H9 (cell line): ENCODE measurements at regions not wholly inside any gene's neighbourhood (a gene's known extent, or its start where the extent isn't known, plus 50 kb on each side); places are given as distances from the start of the nearest gene placed in this dataset.

Experiments used
- DNase-seq: peaks from one replicate; pipeline ENCODE4 v3.0.0-alpha.2; 2017
- H2AFZ ChIP-seq: one replicate; pipeline ENCODE4 v1.6.1; 2013; ENCODE audit warnings: mild to moderate bottlenecking, low read length, control low read depth, moderate library complexity
- H2AK5ac ChIP-seq: 2 replicates; pipeline ENCODE4 v1.6.1; 2013; ENCODE audit warnings: low read length, control low read depth, mixed read lengths; ENCODE audit not compliant: insufficient read length
- H2BK120ac ChIP-seq: one replicate; pipeline ENCODE4 v1.6.1; 2013; ENCODE audit warnings: low read depth, mild to moderate bottlenecking, low read length, control low read depth, inconsistent platforms; ENCODE audit not compliant: poor library complexity, severe bottlenecking
- H2BK12ac ChIP-seq: 2 replicates; pipeline ENCODE4 v1.6.1; 2013; ENCODE audit warnings: low read length, control low read depth, mixed read lengths, low read depth; ENCODE audit not compliant: insufficient read length
- H2BK15ac ChIP-seq: 2 replicates; pipeline ENCODE4 v1.6.1; 2013; ENCODE audit warnings: low read depth, low read length, control low read depth
- H2BK20ac ChIP-seq: one replicate; pipeline ENCODE4 v1.6.1; 2013; ENCODE audit warnings: low read depth, mild to moderate bottlenecking, low read length, control low read depth, inconsistent platforms; ENCODE audit not compliant: poor library complexity, severe bottlenecking
- H2BK5ac ChIP-seq: 2 replicates; pipeline ENCODE4 v1.6.1; 2013; ENCODE audit warnings: low read length, control low read depth, mixed read lengths; ENCODE audit not compliant: insufficient read length
- H3K14ac ChIP-seq: 2 replicates; pipeline ENCODE4 v1.6.1; 2013; ENCODE audit warnings: low read length, control low read depth; ENCODE audit not compliant: insufficient read depth
- H3K18ac ChIP-seq: 2 replicates; pipeline ENCODE4 v1.6.1; 2013; ENCODE audit warnings: low read depth, mild to moderate bottlenecking, mixed read lengths, low read length, control low read depth; ENCODE audit not compliant: insufficient read length
- H3K23ac ChIP-seq: 2 replicates; pipeline ENCODE4 v1.6.1; 2013; ENCODE audit warnings: low read length, control low read depth, mixed read lengths, low read depth; ENCODE audit not compliant: insufficient read length
- H3K23me2 ChIP-seq: 2 replicates; pipeline ENCODE4 v1.6.1; 2013; ENCODE audit warnings: low read depth, mild to moderate bottlenecking, mixed read lengths, low read length, control low read depth; ENCODE audit not compliant: insufficient read length, poor library complexity, severe bottlenecking
- H3K27ac ChIP-seq: 2 replicates; pipeline ENCODE4 v1.5.1; 2013; ENCODE audit warnings: low read length, control low read depth, mixed read lengths, low read depth; ENCODE audit not compliant: insufficient read length
- H3K27me3 ChIP-seq: 2 replicates; pipeline ENCODE4 v1.6.1; 2013; ENCODE audit warnings: low read length, control low read depth, inconsistent platforms; ENCODE audit not compliant: insufficient read depth
- H3K4ac ChIP-seq: 2 replicates; pipeline ENCODE4 v1.6.1; 2013; ENCODE audit warnings: low read depth, mild to moderate bottlenecking, control low read depth, inconsistent platforms, low read length, moderate library complexity
- H3K4me1 ChIP-seq: 2 replicates; pipeline ENCODE4 v1.6.1; 2013; ENCODE audit warnings: low read length, control low read depth, inconsistent platforms; ENCODE audit not compliant: insufficient read depth
- H3K4me2 ChIP-seq: 2 replicates; pipeline ENCODE4 v1.6.1; 2013; ENCODE audit warnings: low read length, control low read depth, mixed read lengths; ENCODE audit not compliant: insufficient read length, insufficient read depth
- H3K56ac ChIP-seq: 2 replicates; pipeline ENCODE4 v1.6.1; 2013; ENCODE audit warnings: low read depth, mild to moderate bottlenecking, mixed read lengths, low read length, control low read depth; ENCODE audit not compliant: insufficient read length
- H3K79me1 ChIP-seq: 2 replicates; pipeline ENCODE4 v1.6.1; 2013; ENCODE audit warnings: low read depth, mild to moderate bottlenecking, moderate library complexity, low read length, control low read depth, inconsistent platforms; ENCODE audit not compliant: insufficient read depth, poor library complexity, severe bottlenecking
- H3K79me2 ChIP-seq: 2 replicates; pipeline ENCODE4 v1.6.1; 2013; ENCODE audit warnings: low read length, control low read depth, inconsistent platforms; ENCODE audit not compliant: insufficient read depth
- H3K9ac ChIP-seq: 2 replicates; pipeline ENCODE4 v1.6.1; 2013; ENCODE audit warnings: low read length, control low read depth, mixed read lengths; ENCODE audit not compliant: insufficient read length; ENCODE audit errors: extremely low read depth
- H3K9me3 ChIP-seq: one replicate; pipeline ENCODE4 v1.6.1; 2013; ENCODE audit warnings: low read depth, low read length, inconsistent platforms; ENCODE audit not compliant: control insufficient read depth
- H3T11ph ChIP-seq: one replicate; pipeline ENCODE4 v1.6.1; 2013; ENCODE audit warnings: mild to moderate bottlenecking, low read length, control low read depth, inconsistent platforms
- H4K20me1 ChIP-seq: one replicate; pipeline ENCODE4 v1.6.1; 2013; ENCODE audit not compliant: control insufficient read depth, insufficient read length, insufficient read depth
- H4K5ac ChIP-seq: 2 replicates; pipeline ENCODE4 v1.6.1; 2013; ENCODE audit warnings: low read depth, mild to moderate bottlenecking, mixed read lengths, low read length, control low read depth; ENCODE audit not compliant: insufficient read length
- H4K8ac ChIP-seq: replicated peaks from 2 replicates; pipeline ENCODE4 v1.6.1; 2013; ENCODE audit warnings: low read length, control low read depth, mixed read lengths, low read depth; ENCODE audit not compliant: insufficient read length
- H4K91ac ChIP-seq: 2 replicates; pipeline ENCODE4 v1.6.1; 2013; ENCODE audit warnings: low read depth, mild to moderate bottlenecking, moderate library complexity, mixed read lengths, low read length, control low read depth; ENCODE audit not compliant: insufficient read length
- H3K27ac Mint-ChIP-seq, 3 experiments: 2 replicates in 2 of 3; 3 replicates in 1 of 3; pipeline ENCODE4 v1.8.0; 2020 to 2021; ENCODE audit warnings: mixed read lengths in 3 of 3, mild to moderate bottlenecking in 1 of 3, moderate library complexity in 1 of 3
- H3K27me3 Mint-ChIP-seq: 2 replicates; pipeline ENCODE4 v1.8.0; 2021; ENCODE audit warnings: low read depth, mild to moderate bottlenecking, moderate library complexity, mixed read lengths
- H3K36me3 Mint-ChIP-seq, 3 experiments: 2 replicates in 2 of 3; 3 replicates in 1 of 3; pipeline ENCODE4 v1.8.0; 2020 to 2021; ENCODE audit warnings: low read depth in 3 of 3, mixed read lengths in 3 of 3; ENCODE audit not compliant: insufficient read depth in 1 of 3
- H3K4me1 Mint-ChIP-seq, 2 experiments: 2 replicates each; pipeline ENCODE4 v1.8.0; 2020; ENCODE audit warnings: mixed read lengths in 2 of 2
- H3K4me3 Mint-ChIP-seq, 2 experiments: 2 replicates in 1 of 2; 3 replicates in 1 of 2; pipeline ENCODE4 v1.8.0; 2020 to 2021; ENCODE audit warnings: mild to moderate bottlenecking in 2 of 2, mixed read lengths in 2 of 2, moderate library complexity in 1 of 2
- H3K9me3 Mint-ChIP-seq, 2 experiments: 2 replicates in 1 of 2; 3 replicates in 1 of 2; pipeline ENCODE4 v1.8.0; 2020; ENCODE audit warnings: mild to moderate bottlenecking in 2 of 2, mixed read lengths in 2 of 2, moderate library complexity in 1 of 2
- whole genome bisulfite sequencing: extraction: QIAGEN DNeasy Blood & Tissue Kit; methylation state at CpG from one replicate; pipeline ENCODE4 v1.1.7; 2013; ENCODE audit warnings: missing lambda C conversion rate, low lambda C conversion rate, mixed read lengths; ENCODE audit not compliant: insufficient read length; ENCODE audit errors: extremely low coverage; 5-methylcytosine and 5-hydroxymethylcytosine counted together
- TF ChIP-seq, protein P1 (sequence below): fragments of 200-600 bp; sonication (generic); conservative IDR thresholded peaks from 3 replicates; pipeline ENCODE4 v1.8.0; 2021; ENCODE audit warnings: antibody characterized with exemption, mild to moderate bottlenecking

DNA sequence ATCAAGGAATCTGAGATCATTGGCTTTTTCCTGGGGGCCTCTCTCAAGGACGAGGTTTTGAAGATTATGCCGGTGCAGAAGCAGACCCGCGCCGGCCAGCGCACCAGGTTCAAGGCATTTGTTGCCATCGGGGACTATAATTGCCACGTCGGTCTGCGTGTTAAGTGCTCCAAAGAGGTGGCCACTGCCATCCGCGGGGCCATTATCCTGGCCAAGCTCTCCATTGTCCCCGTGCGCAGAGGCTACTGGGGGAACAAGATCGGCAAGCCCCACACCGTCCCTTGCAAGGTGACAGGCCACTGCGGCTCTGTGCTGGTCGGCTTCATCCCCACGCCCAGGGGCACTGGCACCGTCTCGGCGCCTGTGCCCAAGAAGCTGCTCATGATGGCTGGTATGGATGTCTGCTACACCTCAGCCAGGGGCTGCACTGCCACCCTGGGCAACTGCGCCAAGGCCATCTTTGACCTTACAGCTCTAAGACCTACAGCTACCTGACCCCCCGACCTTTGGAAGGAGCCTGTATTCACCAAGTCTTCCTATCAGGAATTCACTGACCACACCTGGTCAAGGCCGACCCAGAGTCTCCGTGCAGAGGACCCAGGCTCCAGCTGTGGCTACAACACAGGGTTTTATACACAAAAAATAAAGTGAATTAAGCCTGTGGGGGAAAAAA lies 141.8 kb downstream of the SOCS6 start:
- Mint-ChIP-seq H3K27ac (no peak overlapping the region; a peak in 1 of 7 replicates), H3K27me3 (no peaks in the 10 kb centered on the region), H3K9me3 (no peaks in the 10 kb centered on the region), H3K4me1 (peaks cover 6 to 8% of the 10 kb centered on the region in 2 experiments; a peak in 2 of 4 replicates), H3K36me3 (no peaks in the 10 kb centered on the region; a peak in 1 of 7 replicates), H3K4me3 (no peak overlapping the region)
- Histone ChIP-seq H4K8ac (no peak overlapping the region), H3K27ac (no peak overlapping the region), H3T11ph (no peak overlapping the region), H3K27me3 (no peaks in the 10 kb centered on the region), H3K4me1 (no peaks in the 10 kb centered on the region; the same call in 1 of the 2 replicates), H3K4ac (no peak overlapping the region), H4K20me1 (no peaks in the 10 kb centered on the region), H2AFZ (no peak overlapping the region), H3K14ac (no peak overlapping the region), H2BK12ac (no peak overlapping the region), H3K56ac (no peak overlapping the region), H3K79me1 (no peaks in the 10 kb centered on the region), H4K91ac (no peak overlapping the region), H3K23me2 (no peaks in the 10 kb centered on the region), H4K5ac (no peak overlapping the region), H2BK15ac (no peak overlapping the region), H3K18ac (no peak overlapping the region), H3K4me2 (no peak overlapping the region), H2BK5ac (no peak overlapping the region), H3K79me2 (no peaks in the 10 kb centered on the region), H3K9me3 (no peaks in the 10 kb centered on the region), H3K23ac (no peak overlapping the region), H2BK120ac (no peak overlapping the region), H2BK20ac (no peak overlapping the region), H3K9ac (no peak overlapping the region), H2AK5ac (no peak overlapping the region)
- DNase-seq, result no peak
- no CpG with 5 or more reads among the region's 26 CpGs for WGBS
- TF ChIP-seq, protein P1, sequence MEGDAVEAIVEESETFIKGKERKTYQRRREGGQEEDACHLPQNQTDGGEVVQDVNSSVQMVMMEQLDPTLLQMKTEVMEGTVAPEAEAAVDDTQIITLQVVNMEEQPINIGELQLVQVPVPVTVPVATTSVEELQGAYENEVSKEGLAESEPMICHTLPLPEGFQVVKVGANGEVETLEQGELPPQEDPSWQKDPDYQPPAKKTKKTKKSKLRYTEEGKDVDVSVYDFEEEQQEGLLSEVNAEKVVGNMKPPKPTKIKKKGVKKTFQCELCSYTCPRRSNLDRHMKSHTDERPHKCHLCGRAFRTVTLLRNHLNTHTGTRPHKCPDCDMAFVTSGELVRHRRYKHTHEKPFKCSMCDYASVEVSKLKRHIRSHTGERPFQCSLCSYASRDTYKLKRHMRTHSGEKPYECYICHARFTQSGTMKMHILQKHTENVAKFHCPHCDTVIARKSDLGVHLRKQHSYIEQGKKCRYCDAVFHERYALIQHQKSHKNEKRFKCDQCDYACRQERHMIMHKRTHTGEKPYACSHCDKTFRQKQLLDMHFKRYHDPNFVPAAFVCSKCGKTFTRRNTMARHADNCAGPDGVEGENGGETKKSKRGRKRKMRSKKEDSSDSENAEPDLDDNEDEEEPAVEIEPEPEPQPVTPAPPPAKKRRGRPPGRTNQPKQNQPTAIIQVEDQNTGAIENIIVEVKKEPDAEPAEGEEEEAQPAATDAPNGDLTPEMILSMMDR, result no peak
